Left kidney (tissue), 1 donor: ENCODE measurements at regions not wholly inside any gene's neighbourhood (a gene's known extent, or its start where the extent isn't known, plus 50 kb on each side); places are given as distances from the start of the nearest gene placed in this dataset.
"Not testable (repeated sequence)": the region's sequence is repeated elsewhere in the genome, so short reads cannot be mapped to it uniquely, and the experiment has no call there.

Experiments
- DNase-seq: peaks from one replicate; pipeline ENCODE4 v3.0.0-alpha.2; 2013

DNA sequence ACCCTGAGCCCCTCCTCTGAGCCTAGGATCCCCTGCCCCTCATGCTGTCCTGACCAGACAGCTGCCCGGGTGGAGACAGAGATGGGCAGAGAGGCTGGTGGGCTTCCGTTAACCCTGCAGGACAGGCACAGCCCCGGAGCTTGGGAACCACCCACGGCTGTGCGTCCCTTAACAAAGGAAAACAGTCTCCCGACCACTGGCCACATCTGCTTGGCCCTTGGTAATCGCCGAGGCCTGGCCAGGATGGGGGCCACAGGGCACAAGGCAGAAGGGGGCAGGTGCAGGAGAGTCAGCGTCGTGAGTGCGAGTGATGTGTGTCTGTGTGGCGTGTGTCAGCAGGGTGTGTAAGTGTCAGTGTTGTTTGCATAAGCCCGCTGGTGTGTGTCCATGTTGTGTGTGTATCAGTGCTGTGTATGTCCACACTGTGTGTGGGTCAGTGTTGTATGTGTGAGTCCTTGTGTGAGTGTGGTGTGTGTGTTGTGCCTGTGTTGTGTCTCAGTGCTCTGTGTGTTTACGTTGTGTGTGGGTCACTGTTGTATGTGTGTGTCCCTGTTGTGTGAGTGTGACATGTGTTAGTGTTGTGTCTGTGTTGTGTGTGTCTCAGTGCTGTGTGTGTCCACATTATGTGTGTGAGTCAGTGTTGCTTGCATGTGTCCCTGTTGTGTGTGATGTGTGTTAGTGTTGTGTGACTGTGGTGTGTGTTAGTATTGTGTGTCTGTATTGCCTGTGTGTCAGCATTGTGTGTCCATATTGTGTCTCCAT lies 369.5 kb downstream of the BRD1 start:
- DNase-seq = no peak

DNA sequence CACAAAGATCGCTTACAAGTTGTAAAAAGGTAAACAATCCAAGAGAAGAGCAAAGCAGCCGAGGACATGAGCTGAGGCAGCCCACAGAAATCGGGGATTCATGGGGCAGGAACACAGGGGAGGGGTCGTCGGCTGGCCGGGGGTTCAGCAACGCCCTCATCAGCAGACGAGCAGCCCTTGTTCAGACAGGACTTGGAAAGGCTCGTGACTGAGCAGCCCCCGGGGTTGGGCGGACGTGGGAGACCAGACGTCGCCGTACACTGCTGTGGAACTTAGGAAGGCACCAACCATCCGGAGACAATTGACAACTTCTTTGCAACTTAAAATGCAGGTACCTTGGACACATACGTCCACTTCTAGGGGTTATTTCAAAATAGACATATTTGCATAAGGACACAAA lies 370.5 kb downstream of the BRD1 start:
- DNase-seq = no peak

GRCh38 chr22:49455595-49455994 lies 372.1 kb downstream of the BRD1 start:
- no peak for DNase-seq

GRCh38 chr22:49454726-49455125 lies 372.9 kb downstream of the BRD1 start:
- DNase-seq = no peak

DNA sequence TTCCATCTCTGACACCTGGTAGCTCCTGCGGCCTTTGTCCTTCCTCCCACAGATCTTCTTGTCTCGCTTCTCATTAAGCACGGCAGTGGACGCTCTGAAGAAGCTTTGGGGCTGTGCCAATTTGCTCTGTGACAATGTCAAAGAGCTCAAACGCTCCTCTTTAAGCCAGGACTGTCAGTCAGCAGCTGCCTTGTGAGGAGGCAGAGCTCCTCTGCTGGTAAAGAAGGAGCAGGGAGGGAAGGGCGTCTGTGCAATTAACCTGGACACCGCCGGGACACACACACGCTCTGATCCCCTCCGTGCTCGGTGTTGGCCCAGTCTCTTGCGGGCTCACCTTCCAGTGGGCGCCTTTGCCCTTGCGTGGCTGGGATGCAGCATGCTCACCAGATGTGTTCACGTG lies 373.9 kb downstream of the BRD1 start:
- no peak for DNase-seq

DNA sequence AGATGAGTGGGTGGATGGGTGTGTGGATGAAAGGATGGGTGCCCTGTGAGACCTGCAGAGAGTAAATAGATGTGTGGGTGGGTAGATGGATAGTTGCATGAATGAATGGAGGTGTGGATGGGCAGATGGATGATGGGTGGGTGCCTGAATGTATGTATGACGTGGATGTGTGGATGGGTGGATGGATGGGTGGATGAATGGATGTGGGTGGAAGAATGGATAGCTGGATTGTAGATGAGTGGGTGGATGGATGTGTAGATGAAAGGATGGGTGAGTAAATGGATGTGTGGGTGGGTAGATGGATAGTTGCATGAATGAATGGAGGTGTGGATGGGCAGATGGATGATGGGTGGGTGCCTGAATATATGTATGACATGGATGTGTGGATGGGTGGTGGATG lies 374.7 kb downstream of the BRD1 start:
- not testable (repeated sequence) for DNase-seq

GRCh38 chr22:49452362-49452946 lies 375.2 kb downstream of the BRD1 start:
- DNase-seq = no peak

GRCh38 chr22:49451070-49451840 lies 376.4 kb downstream of the BRD1 start:
- DNase-seq = no peak

- no peak for DNase-seq
Observed at GRCh38 chr22:49450498-49450897, 377.2 kb downstream of the BRD1 start.

- no peak for DNase-seq
Observed at GRCh38 chr22:49449811-49450446, 377.7 kb downstream of the BRD1 start.

- no peak for DNase-seq
Observed at GRCh38 chr22:49449377-49449776, 378.3 kb downstream of the BRD1 start.

DNA sequence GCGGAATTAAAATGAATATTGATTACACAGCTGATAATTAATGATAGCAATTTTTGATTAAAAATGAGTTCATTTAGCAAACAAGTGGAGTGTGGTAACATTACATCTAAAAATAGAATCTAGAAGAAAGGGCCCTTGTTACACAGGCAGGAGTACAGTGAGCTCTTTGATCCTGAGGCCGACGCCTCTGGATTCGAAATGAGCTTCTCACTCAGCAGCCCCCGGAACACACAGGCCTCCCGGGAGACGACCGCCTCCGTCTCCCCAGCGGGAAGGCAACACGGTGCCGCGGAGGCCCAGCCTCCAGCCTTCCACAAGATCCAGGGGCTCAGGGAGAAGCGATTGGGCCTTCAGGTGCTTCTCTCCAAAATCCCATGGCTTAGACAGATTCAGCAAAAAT lies 379.1 kb downstream of the BRD1 start:
- no peak for DNase-seq

DNA sequence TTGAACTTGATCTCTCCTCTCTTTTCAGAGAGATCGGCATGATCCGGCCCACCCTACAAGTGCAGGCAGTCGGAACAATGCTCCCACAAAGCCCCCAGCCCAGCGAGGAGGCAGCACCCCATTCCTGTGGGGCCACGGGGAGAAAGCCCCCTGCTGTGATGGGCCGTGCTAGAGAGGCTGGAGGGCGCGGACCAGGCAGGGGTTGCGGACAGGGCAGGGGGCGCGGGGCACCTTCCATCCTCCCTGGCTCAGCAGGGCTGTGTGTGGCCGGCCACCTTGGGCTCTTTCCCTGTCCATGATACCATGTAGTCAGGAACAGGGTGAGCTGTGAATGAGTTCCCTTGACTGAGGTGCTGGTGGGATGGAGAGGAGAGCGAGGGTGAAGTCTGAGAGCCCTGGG lies 379.8 kb downstream of the BRD1 start:
- no peak for DNase-seq

DNA sequence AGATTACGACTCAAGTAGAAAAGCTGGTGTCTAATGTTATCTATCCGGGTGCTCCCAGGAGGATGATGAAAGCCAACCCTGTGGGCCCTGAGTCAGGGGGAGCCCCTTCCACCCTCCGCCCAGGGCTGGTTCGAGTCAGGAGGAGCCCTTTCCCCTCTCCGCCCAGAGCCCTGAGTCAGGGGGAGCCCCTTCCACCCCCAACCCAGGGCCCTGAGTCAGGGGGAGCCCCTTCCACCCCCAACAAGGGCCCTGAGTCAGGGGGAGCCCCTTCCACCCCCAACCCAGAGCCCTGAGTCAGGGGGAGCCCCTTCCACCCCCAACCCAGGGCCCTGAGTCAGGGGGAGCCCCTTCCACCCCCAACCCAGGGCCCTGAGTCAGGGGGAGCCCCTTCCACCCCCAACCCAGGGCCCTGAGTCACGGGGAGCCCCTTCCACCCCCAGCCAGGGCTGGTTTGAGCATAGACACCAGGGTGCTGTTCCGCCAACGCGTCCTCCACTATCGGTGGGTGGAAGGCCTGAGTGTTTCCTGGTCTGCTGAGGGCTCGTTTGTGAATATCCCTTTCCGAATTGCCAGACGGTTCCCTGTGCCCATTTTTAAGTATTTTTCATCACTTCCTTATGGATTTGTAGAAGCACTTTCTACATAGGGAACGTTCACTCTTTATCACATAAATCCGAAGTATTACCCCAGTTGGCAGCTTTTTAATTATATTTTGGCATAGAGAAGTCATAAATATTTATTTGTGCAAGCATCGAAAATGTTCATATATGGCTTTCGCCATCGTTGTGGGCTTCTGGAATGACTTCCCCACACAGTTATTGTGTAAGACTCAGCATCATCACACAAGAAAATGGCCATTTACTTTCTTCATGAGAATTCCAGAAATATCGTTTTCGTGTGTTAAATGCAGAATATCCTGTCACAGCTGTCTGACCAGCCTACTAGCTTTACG lies 380.6 kb downstream of the BRD1 start:
- DNase-seq = no peak

GRCh38 chr22:49446145-49446758 lies 381.4 kb downstream of the BRD1 start:
- no peak for DNase-seq

- no peak for DNase-seq
Observed at GRCh38 chr22:49444781-49445180, 382.9 kb downstream of the BRD1 start.

DNA sequence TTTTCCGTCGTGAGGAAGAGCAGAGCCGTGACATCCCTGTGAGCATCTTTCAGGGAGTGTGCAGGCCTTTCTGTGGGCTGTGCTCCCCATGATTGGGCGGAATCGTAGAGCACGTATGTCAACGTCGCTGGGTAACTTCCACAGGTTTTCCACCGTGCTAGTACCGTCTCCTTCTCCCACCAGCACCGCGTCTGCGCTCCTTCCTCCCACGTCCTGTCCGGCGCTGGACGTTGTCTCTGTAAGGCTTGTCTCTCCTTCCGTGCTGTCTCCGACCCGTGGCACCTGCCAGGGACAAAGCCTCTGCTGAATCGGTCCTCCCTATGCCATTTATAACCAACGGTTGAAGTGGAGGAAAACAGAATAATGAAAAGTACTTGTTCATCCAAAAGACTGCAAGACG lies 386.7 kb downstream of the BRD1 start:
- no peak for DNase-seq

DNA sequence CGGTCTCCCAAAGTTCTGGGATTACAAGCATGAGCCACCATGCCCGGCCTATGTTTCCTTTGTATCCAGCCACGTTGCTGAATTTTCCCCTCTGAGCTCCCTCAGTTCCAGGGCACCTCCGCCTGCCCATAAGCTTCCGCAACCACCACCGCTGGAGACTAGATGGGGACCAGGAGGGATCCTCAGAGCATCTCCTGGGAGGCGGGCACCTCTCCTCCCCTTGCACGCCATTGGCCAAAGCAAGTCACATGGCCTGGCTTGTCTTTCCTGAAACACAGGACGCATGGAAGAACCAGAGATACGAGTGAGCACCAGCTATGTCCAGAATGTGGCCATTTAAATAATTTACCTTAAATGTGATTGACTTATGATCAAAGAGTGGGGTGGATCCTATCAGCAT lies 388.3 kb downstream of the BRD1 start:
- DNase-seq = no peak

DNA sequence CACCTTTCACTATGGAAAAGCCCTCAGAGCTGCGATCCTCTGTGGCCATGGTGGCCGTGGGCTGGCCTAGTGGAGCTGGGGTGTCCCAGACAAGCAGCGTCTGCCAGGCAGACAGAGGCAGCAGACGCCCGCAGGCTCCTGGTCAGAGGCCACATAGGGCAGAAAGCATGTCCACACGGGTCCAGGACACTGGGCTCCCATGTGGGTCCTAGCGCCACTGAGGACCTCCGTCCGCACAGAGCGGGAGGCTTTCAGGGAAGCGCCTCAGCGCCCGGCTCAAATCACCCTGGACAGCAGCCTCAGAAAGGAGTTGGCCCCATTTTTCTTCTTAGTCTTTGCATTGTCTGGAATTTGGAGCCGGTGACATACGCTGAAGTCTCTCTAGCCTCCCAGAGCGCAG lies 389.7 kb downstream of the BRD1 start:
- no peak for DNase-seq

DNA sequence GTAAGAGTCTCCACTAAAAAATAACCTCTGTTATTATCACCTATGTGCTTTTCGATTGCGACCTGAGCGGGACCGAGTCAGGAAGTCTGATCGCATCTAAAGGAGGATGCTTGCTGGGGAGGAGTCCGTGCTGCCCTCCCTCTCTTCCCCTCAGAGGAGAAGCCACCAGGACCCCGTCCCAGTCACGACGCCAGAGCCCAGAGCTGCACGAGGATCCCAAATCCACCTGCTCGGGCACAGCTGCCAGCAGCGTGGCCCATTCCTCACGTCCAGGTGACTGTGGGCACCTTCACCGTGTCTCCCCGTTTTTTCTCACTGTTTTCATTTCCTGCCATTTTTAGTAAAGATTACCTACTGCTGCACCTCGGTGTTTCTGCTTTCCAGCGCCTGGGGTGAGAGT lies 390.3 kb downstream of the BRD1 start:
- DNase-seq = no peak

- DNase-seq = no peak
Observed at GRCh38 chr22:49436056-49436455, 391.6 kb downstream of the BRD1 start.
